GM19463 (cell line): ENCODE measurements at regions not wholly inside any gene's neighbourhood (a gene's known extent, or its start where the extent isn't known, plus 50 kb on each side); places are given as distances from the start of the nearest gene placed in this dataset.
"Not testable (repeated sequence)": the region's sequence is repeated elsewhere in the genome, so short reads cannot be mapped to it uniquely, and the experiment has no call there.

Experiments used
- ATAC-seq: cut with Tn5 transposase; IDR thresholded peaks from one replicate; pipeline ENCODE4 v1.9.1; 2021; ENCODE audit warnings: mild to moderate bottlenecking, moderate library complexity; ENCODE audit not compliant: unreplicated experiment

DNA sequence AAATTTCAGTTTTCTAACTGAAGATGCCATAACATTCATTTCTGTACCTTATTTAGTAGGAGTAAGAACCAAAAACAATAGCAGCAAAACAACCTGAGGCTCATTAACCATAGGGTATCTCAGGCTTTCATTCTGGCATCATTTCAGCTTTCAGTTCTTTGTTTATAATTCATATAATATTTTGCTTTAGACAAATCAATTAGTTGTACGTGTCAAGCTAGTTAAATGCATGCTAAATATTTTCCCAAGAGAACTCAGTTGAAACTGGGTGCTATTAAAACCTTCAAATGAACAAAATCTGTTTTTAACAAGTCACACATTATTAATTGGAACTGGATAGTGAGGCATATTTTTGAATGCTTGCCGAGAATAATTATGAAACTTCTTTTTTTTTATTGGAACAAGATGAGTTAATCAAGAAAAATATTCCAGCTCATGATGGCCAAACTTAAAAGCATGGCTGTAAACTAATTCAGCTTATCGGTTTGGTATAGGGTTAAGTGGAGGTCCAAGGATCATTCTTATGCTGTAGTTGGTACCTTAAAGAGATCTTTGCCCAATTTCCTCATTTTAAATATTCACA, 442.7 kb downstream of the BTG1 start:
- ATAC-seq: no peak

DNA sequence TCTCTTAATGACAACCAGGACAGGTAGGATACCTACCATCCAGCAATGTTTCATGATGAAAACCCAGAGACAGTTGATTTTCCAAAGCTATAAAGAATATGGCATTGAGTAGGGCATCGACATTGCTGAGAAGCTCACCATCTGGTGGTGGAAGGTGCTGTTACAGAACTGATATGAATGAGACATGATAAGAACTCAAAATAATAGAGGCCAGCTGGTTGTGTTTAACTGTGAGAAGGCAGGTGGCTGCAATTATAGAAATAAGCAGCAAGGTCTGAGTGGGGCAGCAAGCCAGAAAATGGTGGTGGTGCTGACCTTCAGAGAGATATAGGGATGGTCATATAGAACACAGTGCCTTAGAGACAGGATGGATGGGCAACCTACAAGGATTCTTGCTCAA, 449.7 kb downstream of the BTG1 start:
- ATAC-seq: no peak

DNA sequence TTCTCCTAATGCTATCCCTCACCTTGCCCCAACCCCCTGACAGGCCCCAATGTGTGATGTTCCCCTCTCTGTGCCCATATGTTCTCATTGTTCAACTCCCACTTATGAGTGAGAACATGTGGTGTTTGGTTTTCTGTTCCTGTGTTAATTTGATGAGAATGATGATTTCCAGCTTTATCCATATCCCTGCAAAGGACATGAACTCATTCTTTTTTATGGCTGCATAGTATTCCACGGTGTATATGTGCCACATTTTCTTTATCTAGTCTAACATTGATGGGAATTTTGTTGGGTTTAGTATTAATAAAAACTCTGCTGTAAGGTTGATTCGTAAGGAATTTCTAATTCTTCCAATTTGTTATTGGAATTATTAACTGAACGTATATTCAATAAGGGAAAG, 450.2 kb downstream of the BTG1 start:
- ATAC-seq: not testable (repeated sequence)

DNA sequence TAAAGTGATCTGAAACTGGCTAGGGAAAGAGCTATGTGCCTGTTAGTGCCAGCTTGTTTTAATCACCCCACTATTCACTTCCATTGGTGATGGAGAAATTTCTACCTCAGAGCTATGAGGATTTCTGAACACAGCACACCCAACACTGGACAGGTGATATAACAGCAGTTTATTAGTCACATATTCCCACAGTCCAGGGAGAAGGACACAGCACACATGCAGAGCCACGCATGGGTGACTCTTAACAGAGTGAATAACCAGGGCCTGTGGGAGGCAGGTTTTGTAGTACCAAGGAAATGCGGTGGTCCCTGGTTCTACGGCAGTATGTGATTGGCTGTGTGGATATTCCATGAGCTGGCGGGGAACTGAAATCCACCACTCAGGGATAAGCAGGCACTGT, 455.1 kb downstream of the BTG1 start:
- no peak for ATAC-seq

DNA sequence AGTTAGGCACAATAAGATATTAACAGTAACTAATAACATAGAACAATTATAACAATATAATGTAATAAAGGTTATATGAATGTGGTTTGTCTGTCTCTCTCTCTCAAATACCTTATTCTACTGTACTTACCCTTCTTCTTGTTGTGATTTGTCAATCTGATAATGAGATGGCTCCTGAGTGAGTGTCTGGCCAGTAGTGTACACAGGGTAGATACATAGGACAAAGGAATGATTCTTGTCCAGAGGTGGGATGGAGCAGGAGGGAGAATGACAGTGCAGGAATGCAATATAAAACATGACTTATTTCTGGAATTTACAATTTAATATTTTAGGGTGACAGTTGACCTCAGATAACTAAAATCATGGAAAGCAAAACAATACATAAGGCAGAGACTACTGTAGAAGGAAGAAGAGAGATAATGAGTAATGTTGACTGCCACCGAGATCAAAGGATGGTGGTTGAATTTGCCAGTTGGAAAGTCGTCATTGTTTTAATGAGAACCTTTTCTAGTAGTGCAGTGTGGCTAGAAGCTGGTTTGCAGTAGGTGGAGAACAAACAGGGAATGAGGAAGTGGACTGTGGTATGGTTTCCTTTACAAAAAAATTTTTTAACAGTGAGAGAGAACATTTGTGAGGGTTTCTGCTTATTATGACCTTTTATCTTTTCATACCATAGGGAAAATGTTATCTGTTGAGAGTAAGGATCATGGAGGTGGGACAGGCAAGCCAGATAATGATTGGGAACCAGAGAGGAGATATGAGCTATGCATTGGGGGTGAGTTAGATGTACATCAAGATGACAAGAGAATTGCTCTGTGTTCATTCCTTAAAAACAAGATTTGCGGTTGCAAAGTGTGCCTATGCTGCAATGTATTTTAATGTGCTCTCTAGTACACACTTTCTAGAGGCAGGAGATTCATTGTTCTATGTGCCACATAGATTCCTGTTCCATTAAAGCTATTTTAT, 458.3 kb downstream of the BTG1 start:
- ATAC-seq: no peak

DNA sequence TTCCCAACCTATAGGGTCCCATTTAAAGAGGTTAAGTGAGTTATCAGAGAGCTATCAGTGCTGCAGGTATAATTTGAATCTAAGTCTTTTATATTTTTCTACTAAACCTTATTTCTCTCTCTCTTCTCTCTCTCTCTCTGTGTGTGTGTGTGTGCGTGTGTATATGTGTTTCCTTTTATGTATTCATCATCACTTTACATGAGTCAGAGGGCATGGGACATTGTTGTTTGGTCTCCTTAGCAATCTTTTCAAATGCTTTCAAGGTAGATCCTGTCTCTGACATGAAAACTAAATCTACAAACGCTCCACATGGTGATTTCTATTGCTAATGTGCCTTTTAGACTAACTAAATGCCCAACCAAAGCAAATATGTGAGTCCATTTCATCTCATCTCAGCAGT, 459.7 kb downstream of the BTG1 start:
- no peak for ATAC-seq

DNA sequence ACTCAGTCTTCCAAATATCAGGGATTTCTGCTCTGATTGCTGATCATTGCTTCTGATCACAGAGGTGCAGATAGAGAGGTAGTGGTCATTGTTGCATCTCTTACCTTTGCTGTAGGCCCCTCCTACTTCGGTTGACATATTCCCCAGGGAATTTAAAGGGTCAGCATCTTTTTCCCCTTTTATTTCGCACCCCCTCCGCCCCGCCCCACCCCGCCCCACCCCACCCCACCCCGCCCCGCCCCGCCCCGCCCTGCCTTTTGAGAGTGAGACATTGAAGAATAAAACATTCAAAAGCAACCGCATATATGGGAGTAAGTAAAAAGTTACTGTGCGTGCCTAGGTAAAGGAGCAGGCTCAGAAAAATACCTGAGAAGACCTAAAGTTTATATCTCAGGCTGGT, 463.9 kb downstream of the BTG1 start:
- ATAC-seq: no peak

DNA sequence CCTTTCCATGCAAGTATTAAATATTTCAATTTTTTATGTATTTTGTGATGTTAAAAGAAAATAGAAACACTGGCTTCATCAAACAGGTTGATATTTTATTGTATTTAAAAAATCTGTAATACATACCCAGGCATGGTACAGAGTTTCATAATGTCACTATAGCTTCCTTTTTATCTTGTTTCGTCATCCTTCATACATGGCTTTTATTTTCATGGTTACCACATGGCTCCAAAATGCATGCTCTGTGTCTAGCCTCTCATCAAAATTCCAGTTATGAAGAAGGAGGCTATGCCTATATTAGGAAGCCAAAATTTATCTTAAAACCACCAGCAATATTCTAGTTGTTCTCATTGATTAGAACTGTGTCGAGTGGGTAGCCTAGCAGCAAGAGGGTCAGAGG, 464.8 kb downstream of the BTG1 start:
- ATAC-seq: no peak

DNA sequence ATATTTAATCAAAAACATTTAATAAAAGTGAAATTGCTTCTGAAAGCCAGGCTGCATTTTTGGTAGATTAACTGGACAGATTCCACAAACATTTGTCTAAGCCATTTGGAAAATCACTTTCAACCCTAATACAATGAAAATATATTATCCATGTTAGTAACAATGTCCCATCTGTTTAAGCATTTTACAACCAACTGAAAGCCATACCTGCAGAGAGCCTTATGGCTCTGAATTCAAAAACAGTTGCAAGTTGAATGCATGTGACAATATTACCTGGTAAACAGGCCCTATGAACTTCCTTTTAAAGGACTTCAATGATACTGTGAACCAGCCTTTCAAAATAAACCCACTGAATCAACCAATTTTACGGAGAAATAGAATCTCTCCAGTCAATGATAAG, 468.1 kb downstream of the BTG1 start:
- ATAC-seq: no peak

DNA sequence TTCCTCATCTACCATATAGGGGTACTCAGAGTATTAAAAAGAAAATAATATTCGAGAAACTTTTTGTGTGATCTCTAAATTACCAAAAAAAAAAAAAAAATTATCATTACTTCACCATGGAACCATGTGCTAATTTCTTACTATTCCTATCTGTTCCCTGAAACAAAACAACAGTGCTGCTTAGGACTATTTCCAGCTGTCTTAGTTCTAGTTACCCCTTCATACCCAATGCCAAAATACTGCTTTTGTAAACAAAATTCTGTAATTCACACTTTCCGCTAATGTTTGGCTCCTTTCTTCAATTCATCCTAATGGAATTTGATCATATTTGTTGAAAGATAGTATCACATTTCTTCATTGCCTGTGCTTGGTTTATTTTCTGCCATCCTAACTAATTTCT, 470.2 kb downstream of the BTG1 start:
- no peak for ATAC-seq

DNA sequence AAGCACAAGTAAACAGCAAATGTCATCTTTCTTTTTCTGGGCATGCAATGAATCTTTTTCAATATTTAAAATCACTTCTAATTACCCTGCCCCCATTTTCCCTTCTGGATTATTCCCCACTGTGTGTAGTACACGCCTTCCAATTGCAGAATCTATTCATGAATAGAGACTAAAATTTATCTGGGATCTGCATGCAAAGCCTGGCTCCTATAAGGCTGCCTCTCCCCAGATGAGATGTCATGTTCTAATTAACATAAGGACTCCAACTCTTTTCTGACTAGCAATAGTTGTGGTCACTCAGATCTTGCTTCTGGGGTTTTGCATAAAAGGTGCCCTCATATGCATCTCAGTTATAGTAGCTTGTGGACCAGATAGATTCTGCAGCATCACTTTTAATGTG, 473.5 kb downstream of the BTG1 start:
- no peak for ATAC-seq

DNA sequence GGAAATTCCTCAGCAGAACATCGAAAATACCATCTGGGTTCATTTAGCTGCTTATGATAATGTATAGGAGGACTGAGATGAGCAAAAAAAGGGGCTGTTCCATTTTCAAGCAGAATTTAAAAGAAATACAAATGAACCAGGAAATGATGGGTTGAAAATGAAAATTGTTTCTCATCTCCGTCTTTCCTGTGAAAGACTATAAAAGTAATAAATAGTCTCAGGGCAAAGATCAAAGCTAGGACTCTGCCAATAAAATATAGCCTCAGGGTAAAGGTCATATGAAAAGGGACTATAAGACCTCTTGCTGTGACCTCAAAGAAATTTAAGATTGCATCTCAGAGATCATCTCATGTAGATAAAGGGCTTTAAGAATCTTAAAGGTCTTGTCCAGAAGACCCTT, 478.0 kb downstream of the BTG1 start:
- no peak for ATAC-seq

DNA sequence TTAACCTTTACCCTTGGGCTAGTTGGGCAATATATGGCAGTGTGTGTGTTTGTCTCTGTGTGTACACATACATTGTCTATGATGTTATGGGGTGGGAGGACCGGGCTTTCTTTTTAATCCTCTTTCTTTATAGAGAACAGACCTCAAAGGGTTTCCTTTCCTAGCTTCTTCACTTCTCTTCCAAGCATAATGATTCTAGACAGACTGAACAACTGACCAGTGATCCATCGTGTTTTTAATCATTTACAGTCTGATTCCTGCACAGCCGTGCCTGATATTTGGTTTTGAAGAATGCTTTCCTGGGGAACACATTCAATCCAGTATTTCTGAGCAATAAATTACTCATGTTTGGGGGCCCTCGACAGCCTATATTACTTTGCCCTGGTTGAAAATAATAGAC, 481.1 kb upstream of the DCN start:
- ATAC-seq: no peak

DNA sequence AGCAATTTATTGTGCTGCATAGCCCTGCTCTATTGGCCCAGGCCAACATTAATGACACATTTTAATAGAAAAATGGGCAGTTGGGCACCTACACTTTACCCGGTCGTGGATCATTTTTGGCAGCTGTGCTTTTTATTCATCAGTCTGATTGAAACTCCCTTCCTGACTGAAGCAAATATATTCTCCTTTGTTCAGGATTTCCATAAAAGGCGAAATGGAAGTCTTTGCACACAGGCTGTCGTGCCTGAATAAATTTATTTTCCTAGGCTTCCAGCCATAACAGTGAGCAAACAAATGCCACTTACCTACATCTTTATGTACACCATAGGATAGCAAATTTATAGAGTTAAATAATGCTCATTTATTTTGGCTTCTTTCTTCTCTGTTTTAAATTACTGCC, 480.7 kb upstream of the DCN start:
- no peak for ATAC-seq

DNA sequence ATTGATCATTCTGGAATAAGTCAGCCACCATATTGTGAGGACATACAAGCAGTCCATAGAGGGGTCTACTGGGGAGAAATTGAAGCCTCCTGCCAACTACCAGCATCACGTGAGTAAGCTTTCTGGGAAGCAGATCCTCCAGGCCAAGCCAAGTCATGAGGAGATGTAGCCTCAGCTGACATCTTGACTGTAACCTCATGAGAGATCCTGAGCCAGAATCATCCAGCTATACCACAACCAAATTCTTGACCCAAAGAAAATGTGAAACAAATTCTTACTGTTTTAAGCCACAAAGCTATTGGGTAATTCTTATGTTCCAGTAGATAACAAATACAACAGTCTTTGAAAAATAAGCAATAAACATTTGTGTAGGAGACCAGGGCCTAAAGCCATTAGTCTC, 479.4 kb upstream of the DCN start:
- no peak for ATAC-seq

DNA sequence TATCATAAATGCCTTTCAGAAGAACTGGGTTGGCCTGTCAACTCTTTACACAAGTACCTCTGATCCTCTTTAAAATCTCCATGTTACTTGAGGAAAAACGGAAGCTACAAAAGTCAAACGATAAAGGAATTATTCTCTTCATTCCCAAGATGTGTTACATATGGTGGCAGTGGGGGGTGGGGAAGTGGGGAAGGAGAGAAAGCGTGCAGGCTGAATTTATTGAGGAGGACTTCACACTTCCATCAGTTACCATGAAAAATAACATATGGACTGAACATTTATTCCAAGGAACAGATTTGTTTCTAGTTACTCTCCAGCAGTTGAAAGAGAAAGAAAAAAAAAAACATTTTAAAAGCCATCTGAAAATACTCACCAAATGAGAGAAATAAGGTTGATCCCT, 474.4 kb upstream of the DCN start:
- no peak for ATAC-seq

DNA sequence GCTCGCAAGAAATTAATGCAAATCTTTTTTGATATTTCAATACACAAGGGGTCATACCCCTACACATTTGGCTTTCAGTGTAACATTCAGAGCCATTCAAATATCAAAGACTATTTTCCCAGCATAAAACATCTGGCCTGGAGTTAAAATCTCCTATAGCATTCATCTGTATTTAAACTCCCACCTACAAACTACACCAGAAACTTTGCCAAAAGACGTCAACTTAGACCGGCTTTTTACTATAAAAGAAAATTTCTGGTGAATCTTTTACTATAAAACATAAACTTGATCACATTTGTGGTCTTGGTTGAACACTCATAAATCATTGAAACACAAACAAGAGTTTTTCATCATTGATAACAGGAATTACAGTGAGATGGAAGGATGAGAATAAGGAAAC, 473.3 kb upstream of the DCN start:
- no peak for ATAC-seq

DNA sequence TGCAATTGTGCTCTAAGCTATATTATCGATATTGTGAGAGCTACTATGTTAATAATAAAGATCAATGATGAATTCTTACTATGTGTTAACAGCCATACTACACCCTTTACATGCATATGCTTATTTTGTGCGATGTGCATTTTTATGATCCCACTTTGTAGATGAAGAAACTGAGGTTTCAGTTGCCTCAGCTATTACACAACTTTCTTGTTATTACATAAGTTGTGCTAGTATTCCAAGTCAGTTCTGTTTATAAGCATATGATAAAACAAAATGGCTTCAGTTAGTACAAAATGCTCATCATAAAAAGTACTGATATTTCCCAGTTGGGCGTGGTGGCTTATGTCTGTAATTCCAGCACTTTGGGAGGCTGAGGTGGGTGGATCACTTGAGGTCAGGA, 471.5 kb upstream of the DCN start:
- no peak for ATAC-seq

DNA sequence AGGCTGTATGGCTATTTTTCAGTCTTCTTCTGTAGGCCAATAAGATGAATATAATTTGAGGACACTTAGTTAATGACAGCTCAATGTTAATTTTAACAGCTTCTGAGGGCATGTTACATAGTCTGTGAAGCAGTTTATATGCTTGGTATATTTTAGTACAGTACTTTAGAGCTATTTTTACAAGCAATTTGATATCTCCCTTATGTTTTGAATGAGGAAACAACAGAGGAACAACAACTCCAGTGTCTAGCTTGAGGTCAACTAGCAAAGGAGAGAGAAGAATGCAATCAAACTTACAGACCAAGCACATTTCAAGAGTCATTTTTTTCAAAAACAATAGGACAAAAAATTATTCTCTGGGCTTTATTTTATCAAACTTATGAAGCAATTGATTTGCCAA, 469.1 kb upstream of the DCN start:
- no peak for ATAC-seq

DNA sequence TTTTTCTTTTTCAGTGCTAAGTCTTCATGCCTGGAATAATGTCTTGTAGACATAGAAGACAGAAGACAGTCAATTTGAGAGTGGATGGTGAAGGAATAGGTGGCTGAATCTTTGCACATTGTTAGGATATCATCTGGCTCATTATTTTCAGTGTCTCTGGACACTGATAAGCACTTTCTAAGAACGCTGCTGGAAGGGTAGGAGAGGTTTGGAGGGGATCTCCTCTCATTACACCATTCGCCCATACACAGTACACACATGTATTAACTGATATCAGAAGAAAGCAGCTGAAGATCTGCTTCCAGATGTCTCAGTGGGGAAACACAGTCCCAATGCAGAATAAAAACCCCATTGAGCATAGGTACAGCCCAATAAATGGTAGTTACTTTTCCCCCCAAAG, 461.1 kb upstream of the DCN start:
- no peak for ATAC-seq

DNA sequence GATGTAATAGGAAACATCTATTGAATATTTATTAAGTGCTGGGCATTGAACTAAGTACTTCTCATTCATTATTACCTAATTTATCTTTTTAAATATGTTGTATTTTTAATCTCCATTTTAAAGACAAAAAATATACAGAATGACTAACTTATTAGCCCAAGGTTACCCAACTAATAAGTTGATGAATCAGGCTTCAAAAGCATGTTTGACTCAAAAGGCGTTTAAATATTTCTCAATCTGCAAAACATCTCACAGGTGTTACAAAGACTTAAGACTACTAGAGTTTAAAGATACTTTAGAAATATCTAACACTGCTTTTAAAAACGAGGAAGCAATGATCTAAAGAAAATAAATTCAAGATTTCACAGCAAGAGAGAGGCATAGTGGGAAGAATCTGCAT, 457.4 kb upstream of the DCN start:
- no peak for ATAC-seq

DNA sequence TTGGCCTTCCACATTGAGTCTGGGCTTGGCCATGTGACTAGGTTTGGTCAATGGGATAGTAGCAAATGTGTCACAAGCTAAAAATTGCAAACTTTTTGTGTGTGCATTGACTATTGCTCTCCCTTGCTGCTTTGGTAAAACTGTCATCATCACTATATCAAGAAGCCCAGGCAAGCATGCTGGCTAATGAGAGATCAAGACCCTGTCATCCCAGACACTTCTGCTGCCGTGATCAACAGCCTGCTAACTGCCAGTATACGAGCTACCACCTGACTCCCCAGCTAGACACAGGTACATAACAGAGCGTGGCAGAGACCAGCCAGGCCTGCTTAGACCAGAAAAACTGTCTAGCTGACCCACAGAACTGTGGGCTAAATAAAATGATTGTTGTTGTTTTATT, 456.7 kb upstream of the DCN start:
- no peak for ATAC-seq
